A673 (cell line): ENCODE measurements at regions not wholly inside any gene's neighbourhood (a gene's known extent, or its start where the extent isn't known, plus 50 kb on each side); places are given as distances from the start of the nearest gene placed in this dataset.

ENCODE experiments used
- BruUV-seq: library from RNA; stranded (reverse); fragments of 400-500 nt; replicated peaks from 2 replicates; lab custom pipeline; 2021; lab: Mats Ljungman, UMichigan
- CTCF ChIA-PET: fragments of 300-600 bp; sonication (Branson Sonifier 250); formaldehyde crosslinking; loops from one replicate; lab custom pipeline; 2022; ENCODE audit warnings: antibody characterized with exemption; lab: Charles Lee
- POLR2A ChIA-PET: fragments of 300-600 bp; sonication (Branson Sonifier 250); formaldehyde crosslinking; loops from one replicate; lab custom pipeline; 2022; ENCODE audit warnings: antibody characterized with exemption; ENCODE audit not compliant: low non-redundant PET; lab: Charles Lee
- DNase-seq: peaks from one replicate; pipeline ENCODE4 v3.0.0-alpha.2; 2015; ENCODE audit warnings: low spot score
- H3K27ac ChIP-seq: fragments of 200-600 bp; sonication (generic); 2 replicates; pipeline ENCODE4 v1.5.1; 2016; ENCODE audit warnings: mixed run types, low read depth, mild to moderate bottlenecking, mixed read lengths, antibody characterized with exemption, low read length; ENCODE audit not compliant: poor library complexity, severe bottlenecking
- H3K27me3 ChIP-seq: fragments of 200-600 bp; sonication (generic); replicated peaks from 2 replicates; pipeline ENCODE4 v1.6.1; 2017; ENCODE audit warnings: mixed run types, low read depth, mild to moderate bottlenecking, mixed read lengths, antibody characterized with exemption, low read length; ENCODE audit not compliant: insufficient read depth, poor library complexity
- H3K36me3 ChIP-seq: fragments of 200-600 bp; sonication (generic); 2 replicates; pipeline ENCODE4 v1.6.1; 2016; ENCODE audit warnings: mixed run types, mild to moderate bottlenecking, mixed read lengths, antibody characterized with exemption, low read length; ENCODE audit not compliant: insufficient read depth, poor library complexity, severe bottlenecking
- H3K4me1 ChIP-seq: fragments of 200-600 bp; sonication (generic); 2 replicates; pipeline ENCODE4 v1.6.1; 2017; ENCODE audit warnings: mixed run types, mild to moderate bottlenecking, mixed read lengths, antibody characterized with exemption, low read length; ENCODE audit not compliant: insufficient read depth, poor library complexity, severe bottlenecking
- H3K4me3 ChIP-seq: fragments of 200-600 bp; sonication (generic); 2 replicates; pipeline ENCODE4 v1.5.1; 2016; ENCODE audit warnings: low read depth, mixed run types, mild to moderate bottlenecking, mixed read lengths, low read length; ENCODE audit not compliant: poor library complexity, severe bottlenecking
- H3K9me3 ChIP-seq: fragments of 200-600 bp; sonication (generic); 2 replicates; pipeline ENCODE4 v1.6.1; 2016; ENCODE audit warnings: mixed run types, low read depth, mild to moderate bottlenecking, mixed read lengths, antibody characterized with exemption, low read length; ENCODE audit not compliant: poor library complexity, severe bottlenecking
- EZH2 ChIP-seq: fragments of 200-600 bp; sonication (generic); IDR thresholded peaks from 2 replicates; pipeline ENCODE4 v1.6.1; 2017; ENCODE audit warnings: borderline replicate concordance, low read depth, mild to moderate bottlenecking, mixed read lengths, antibody characterized with exemption, low read length; ENCODE audit not compliant: poor library complexity, severe bottlenecking
- intact Hi-C: fragments of 100-400 bp; cut with micrococcal nuclease; formaldehyde crosslinking; loops from one replicate; pipeline ENCODE4 v1.10.0; 2022; ENCODE audit not compliant: unreplicated experiment
- TF ChIP-seq, protein P1 (sequence below): fragments of 300-800, 200-600 bp; sonication (generic); conservative IDR thresholded peaks from 2 replicates; pipeline ENCODE4 v1.5.1; 2017; ENCODE audit warnings: low read depth, mild to moderate bottlenecking, antibody characterized with exemption, low read length, moderate library complexity, mixed read lengths

DNA sequence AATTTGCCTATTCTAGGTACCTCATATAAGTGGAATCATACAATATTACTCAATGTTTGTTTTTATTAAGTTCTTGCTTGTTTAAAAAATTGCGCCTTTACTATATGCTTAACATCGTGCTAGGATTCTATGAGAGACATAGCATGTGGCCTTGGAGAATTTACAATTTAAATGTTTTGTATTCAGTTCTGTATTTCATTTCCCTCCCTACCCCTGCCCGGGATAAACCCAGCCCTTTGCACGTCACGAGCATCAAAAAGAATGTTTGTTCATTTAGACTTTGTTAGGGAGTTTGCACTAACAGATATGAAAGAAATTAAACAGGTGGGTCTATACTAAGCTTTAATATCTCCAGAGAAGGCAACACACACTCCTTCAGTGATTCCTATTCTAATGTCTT lies 75.7 kb downstream of the C18orf54 start:
- Histone ChIP-seq H3K27me3 (peaks cover 19% of the 10 kb centered on the region), H3K36me3 (no peaks in the 10 kb centered on the region), H3K4me1 (no peaks in the 10 kb centered on the region), H3K27ac (no peak overlapping the region), H3K9me3 (no peaks in the 10 kb centered on the region), H3K4me3 (no peak overlapping the region)
- TF ChIP-seq, protein P1, sequence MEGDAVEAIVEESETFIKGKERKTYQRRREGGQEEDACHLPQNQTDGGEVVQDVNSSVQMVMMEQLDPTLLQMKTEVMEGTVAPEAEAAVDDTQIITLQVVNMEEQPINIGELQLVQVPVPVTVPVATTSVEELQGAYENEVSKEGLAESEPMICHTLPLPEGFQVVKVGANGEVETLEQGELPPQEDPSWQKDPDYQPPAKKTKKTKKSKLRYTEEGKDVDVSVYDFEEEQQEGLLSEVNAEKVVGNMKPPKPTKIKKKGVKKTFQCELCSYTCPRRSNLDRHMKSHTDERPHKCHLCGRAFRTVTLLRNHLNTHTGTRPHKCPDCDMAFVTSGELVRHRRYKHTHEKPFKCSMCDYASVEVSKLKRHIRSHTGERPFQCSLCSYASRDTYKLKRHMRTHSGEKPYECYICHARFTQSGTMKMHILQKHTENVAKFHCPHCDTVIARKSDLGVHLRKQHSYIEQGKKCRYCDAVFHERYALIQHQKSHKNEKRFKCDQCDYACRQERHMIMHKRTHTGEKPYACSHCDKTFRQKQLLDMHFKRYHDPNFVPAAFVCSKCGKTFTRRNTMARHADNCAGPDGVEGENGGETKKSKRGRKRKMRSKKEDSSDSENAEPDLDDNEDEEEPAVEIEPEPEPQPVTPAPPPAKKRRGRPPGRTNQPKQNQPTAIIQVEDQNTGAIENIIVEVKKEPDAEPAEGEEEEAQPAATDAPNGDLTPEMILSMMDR, result no peak
- no peak for TF ChIP-seq EZH2
- intact Hi-C loops, result no loop called here
- ChIA-PET CTCF (no interaction called here), POLR2A (no interaction called here)
- BruUV-seq, result no TSS peak
- no peak for DNase-seq

DNA sequence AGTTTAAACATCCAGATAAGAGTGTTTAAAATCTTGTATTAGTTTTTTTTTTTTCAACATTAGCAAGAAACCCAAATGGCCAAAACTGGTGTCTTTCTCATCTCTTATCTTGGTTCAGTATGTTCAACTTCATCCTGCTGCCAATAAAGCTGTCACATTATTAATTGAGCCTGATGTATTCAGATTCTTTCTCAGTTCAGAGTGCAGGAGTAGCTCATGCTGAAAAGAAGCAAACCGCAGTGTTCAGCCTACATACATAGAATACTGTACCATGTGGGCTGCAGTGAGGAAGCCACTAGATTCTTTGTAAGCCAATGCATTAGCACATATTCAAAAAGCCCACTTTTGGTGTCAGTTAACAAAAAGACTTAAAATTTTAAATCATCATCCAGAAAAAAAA lies 76.2 kb downstream of the C18orf54 start:
- Histone ChIP-seq H3K4me1 (no peaks in the 10 kb centered on the region), H3K36me3 (no peaks in the 10 kb centered on the region), H3K27me3 (peaks cover 19% of the 10 kb centered on the region), H3K27ac (no peak overlapping the region), H3K9me3 (no peaks in the 10 kb centered on the region), H3K4me3 (no peak overlapping the region)
- DNase-seq, result no peak
- intact Hi-C loops, result no loop called here
- no TSS peak for BruUV-seq
- CTCF ChIA-PET, result no interaction called here
- TF ChIP-seq EZH2, result no peak
- TF ChIP-seq, protein P1, result no peak
- POLR2A ChIA-PET, result no interaction called here

DNA sequence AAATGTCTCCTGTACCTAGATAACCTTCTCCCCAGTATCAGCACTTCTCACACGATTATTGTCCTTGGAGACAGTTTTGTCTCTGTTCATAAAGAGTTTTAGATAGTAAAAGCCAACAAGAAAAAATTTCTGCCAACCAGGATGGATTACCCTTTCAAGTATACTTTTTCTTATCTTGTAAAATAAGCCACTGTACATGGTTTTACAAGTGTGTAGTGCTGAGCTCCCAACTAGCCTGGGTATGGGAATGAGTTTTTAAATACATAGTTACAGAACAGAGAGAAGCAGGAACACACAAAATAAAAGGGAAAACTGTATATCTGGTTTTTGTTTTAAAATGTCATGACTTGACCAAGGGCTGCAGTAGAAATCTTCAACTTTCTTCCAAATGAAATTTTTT lies 76.7 kb downstream of the C18orf54 start:
- CTCF ChIA-PET, result no interaction called here
- Histone ChIP-seq H3K4me1 (no peaks in the 10 kb centered on the region), H3K4me3 (no peak overlapping the region), H3K9me3 (no peaks in the 10 kb centered on the region), H3K27me3 (peaks cover 19% of the 10 kb centered on the region), H3K36me3 (no peaks in the 10 kb centered on the region), H3K27ac (no peak overlapping the region)
- intact Hi-C loops, result no loop called here
- TF ChIP-seq, protein P1, result no peak
- no peak for TF ChIP-seq EZH2
- POLR2A ChIA-PET, result no interaction called here
- no peak for DNase-seq
- no TSS peak for BruUV-seq
